ENCODE measurements at regions not wholly inside any gene's neighbourhood (a gene's known extent, or its start where the extent isn't known, plus 50 kb on each side); places are given as distances from the start of the nearest gene placed in this dataset.

DNA sequence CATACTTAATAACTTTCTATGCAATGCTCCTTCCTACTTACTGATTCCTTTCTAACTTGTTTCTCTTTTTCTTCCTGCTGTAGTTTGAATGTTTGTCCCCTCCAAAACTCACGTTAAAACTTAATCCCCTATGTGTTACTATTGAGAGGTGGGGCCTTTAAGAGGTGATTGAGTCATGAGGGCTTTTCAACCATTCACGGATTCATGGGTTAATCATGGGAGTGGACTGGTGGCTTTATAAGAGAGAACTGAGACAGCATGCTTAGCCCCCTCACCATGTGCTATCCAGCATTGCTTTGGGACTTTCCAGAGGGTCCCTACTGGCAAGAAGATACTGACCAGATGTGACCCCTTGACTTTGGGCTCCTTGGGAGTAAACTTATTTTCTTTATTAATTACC, 66.0 kb upstream of the TRIM9 start:
- DNase-seq (no peak), ATAC-seq (ENCODE audit: low read depth) (no peak)
- Histone ChIP-seq H4K20me1 (ENCODE audit: control insufficient read depth, insufficient read depth, low read length, poor library complexity, severe bottlenecking) (no peaks in the 10 kb centered on the region), H3K4me2 (replicated peaks; ENCODE audit: low read depth, low read length, poor library complexity, severe bottlenecking) (no peak overlapping the region), H3K4me3 (ENCODE audit: control extremely low read depth in 1 of 5, extremely low read depth in 1 of 5, insufficient read depth in 1 of 5, low read depth in 2 of 5, low read length in 4 of 5) (no peak overlapping the region), H3K27ac (ENCODE audit: low read length in 2 of 2) (peak overlapping the region in 1 of 2 donors; percentile 7), H3K9me3 (ENCODE audit: control extremely low read depth in 1 of 3, control insufficient read depth in 2 of 3, insufficient read depth in 1 of 3, low read length in 2 of 3) (peaks cover 0 to 3% (median 0%) of the 10 kb centered on the region in 3 donors), H3K9ac (ENCODE audit: low read length) (no peak overlapping the region), H3K36me3 (replicated peaks in 1 of 2; ENCODE audit: control extremely low read depth in 1 of 2, control insufficient read depth in 1 of 2, extremely low read depth in 1 of 2, insufficient read depth in 2 of 2, low read length in 1 of 2) (no peaks in the 10 kb centered on the region), H3K27me3 (replicated peaks in 1 of 4; ENCODE audit: control extremely low read depth in 1 of 4, control insufficient read depth in 3 of 4, insufficient read depth in 4 of 4, low read length in 3 of 4) (no peaks in the 10 kb centered on the region), H2AFZ (ENCODE audit: insufficient read depth, low read depth, low read length, poor library complexity, severe bottlenecking) (no peak overlapping the region), H3K4me1 (ENCODE audit: control insufficient read depth in 2 of 2, insufficient read depth in 2 of 2, low read length in 2 of 2) (peaks cover 6 to 7% of the 10 kb centered on the region in 2 donors), H3K79me2 (ENCODE audit: control insufficient read depth, insufficient read depth, low read length) (no peaks in the 10 kb centered on the region)
- peaks cover 13% of the 10 kb centered on the region for H3K4me1 Mint-ChIP-seq
- TF ChIP-seq, protein P1, sequence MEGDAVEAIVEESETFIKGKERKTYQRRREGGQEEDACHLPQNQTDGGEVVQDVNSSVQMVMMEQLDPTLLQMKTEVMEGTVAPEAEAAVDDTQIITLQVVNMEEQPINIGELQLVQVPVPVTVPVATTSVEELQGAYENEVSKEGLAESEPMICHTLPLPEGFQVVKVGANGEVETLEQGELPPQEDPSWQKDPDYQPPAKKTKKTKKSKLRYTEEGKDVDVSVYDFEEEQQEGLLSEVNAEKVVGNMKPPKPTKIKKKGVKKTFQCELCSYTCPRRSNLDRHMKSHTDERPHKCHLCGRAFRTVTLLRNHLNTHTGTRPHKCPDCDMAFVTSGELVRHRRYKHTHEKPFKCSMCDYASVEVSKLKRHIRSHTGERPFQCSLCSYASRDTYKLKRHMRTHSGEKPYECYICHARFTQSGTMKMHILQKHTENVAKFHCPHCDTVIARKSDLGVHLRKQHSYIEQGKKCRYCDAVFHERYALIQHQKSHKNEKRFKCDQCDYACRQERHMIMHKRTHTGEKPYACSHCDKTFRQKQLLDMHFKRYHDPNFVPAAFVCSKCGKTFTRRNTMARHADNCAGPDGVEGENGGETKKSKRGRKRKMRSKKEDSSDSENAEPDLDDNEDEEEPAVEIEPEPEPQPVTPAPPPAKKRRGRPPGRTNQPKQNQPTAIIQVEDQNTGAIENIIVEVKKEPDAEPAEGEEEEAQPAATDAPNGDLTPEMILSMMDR (IDR thresholded peaks at IDR 0.05) = no peak
- TF ChIP-seq EZH2 (IDR thresholded peaks at IDR 0.05; ENCODE audit: borderline replicate concordance, insufficient read depth, low read depth, low read length, poor library complexity, severe bottlenecking) = no peak
- no peak overlapping the region for H3K27ac Mint-ChIP-seq
- H3K4me3 Mint-ChIP-seq = peak overlapping the region; percentile 16
- ChIA-PET CTCF (interaction anchor here (1.2 kb wide), 1 partner anchor 58 kb away, joined by 7 read pairs; no protein-coding TSS in a partner anchor), POLR2A (no interaction called here)
- no peaks in the 10 kb centered on the region for H3K9me3 Mint-ChIP-seq (ENCODE audit: insufficient read depth)
- no CpG with 5 or more reads among the region's 2 CpGs for WGBS (ENCODE audit: insufficient coverage)
- H3K27me3 Mint-ChIP-seq = no peaks in the 10 kb centered on the region
- intact Hi-C loops (cut with micrococcal nuclease) = no loop called here

- H3K27me3 ChIP-seq (replicated peaks in 1 of 4; ENCODE audit: control extremely low read depth in 1 of 4, control insufficient read depth in 3 of 4, insufficient read depth in 4 of 4, low read length in 3 of 4) = no peaks in the 10 kb centered on the region
- H3K4me3 ChIP-seq (ENCODE audit: control extremely low read depth in 1 of 5, extremely low read depth in 1 of 5, insufficient read depth in 1 of 5, low read depth in 2 of 5, low read length in 4 of 5) = no peak overlapping the region
- no peak overlapping the region for H2AFZ ChIP-seq (ENCODE audit: insufficient read depth, low read depth, low read length, poor library complexity, severe bottlenecking)
- DNase-seq (no peak), ATAC-seq (ENCODE audit: low read depth) (no peak)
- ChIA-PET CTCF (no interaction called here), POLR2A (no interaction called here)
- peaks cover 0 to under 1% of the 10 kb centered on the region in 2 donors for H3K4me1 ChIP-seq (ENCODE audit: control insufficient read depth in 2 of 2, insufficient read depth in 2 of 2, low read length in 2 of 2)
- no peak overlapping the region for H3K9ac ChIP-seq (ENCODE audit: low read length)
- no peaks in the 10 kb centered on the region for H3K79me2 ChIP-seq (ENCODE audit: control insufficient read depth, insufficient read depth, low read length)
- Mint-ChIP-seq H3K9me3 (ENCODE audit: insufficient read depth) (no peaks in the 10 kb centered on the region), H3K27ac (no peak overlapping the region), H3K4me3 (no peak overlapping the region), H3K27me3 (no peaks in the 10 kb centered on the region), H3K4me1 (peaks cover 5% of the 10 kb centered on the region)
- H4K20me1 ChIP-seq (ENCODE audit: control insufficient read depth, insufficient read depth, low read length, poor library complexity, severe bottlenecking) = no peaks in the 10 kb centered on the region
- no peak overlapping the region for H3K4me2 ChIP-seq (replicated peaks; ENCODE audit: low read depth, low read length, poor library complexity, severe bottlenecking)
- 82% methylated on average over 1 of the region's 3 CpGs for WGBS (ENCODE audit: insufficient coverage)
- no peaks in the 10 kb centered on the region for H3K36me3 ChIP-seq (replicated peaks in 1 of 2; ENCODE audit: control extremely low read depth in 1 of 2, control insufficient read depth in 1 of 2, extremely low read depth in 1 of 2, insufficient read depth in 2 of 2, low read length in 1 of 2)
- intact Hi-C loops (cut with micrococcal nuclease) = no loop called here
- H3K9me3 ChIP-seq (ENCODE audit: control extremely low read depth in 1 of 3, control insufficient read depth in 2 of 3, insufficient read depth in 1 of 3, low read length in 2 of 3) = no peaks in the 10 kb centered on the region
- no peak overlapping the region for H3K27ac ChIP-seq (ENCODE audit: low read length in 2 of 2)
- TF ChIP-seq, protein P1 (IDR thresholded peaks at IDR 0.05) = no peak
- TF ChIP-seq EZH2 (IDR thresholded peaks at IDR 0.05; ENCODE audit: borderline replicate concordance, insufficient read depth, low read depth, low read length, poor library complexity, severe bottlenecking) = no peak
Observed at GRCh38 chr14:51165415-51165814, 70.5 kb upstream of the TRIM9 start.
